ENCODE measurements at regions not wholly inside any gene's neighbourhood (a gene's known extent, or its start where the extent isn't known, plus 50 kb on each side); places are given as distances from the start of the nearest gene placed in this dataset.

DNA sequence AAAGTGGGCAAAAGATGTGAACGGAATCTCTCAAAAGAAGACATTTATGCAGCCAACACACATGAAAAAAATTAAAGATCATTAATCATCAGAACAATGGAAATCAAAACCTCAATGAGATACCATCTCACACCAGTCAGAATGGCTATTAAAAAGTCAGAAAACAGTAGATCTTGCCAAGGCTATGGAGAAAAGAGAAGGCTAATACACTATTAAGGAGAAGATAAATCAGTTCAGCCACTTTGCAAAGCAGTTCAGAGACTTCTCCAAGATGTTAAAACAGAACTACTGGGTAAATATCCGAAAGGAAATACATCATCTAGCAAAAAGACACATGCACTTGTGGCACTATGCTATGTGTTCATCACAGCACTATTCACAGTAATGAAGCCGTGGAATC, 388.2 kb upstream of the LUZP2 start:
- TF ChIP-seq, protein P1, sequence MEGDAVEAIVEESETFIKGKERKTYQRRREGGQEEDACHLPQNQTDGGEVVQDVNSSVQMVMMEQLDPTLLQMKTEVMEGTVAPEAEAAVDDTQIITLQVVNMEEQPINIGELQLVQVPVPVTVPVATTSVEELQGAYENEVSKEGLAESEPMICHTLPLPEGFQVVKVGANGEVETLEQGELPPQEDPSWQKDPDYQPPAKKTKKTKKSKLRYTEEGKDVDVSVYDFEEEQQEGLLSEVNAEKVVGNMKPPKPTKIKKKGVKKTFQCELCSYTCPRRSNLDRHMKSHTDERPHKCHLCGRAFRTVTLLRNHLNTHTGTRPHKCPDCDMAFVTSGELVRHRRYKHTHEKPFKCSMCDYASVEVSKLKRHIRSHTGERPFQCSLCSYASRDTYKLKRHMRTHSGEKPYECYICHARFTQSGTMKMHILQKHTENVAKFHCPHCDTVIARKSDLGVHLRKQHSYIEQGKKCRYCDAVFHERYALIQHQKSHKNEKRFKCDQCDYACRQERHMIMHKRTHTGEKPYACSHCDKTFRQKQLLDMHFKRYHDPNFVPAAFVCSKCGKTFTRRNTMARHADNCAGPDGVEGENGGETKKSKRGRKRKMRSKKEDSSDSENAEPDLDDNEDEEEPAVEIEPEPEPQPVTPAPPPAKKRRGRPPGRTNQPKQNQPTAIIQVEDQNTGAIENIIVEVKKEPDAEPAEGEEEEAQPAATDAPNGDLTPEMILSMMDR (IDR thresholded peaks at IDR 0.05): no peak
- no peak for TF ChIP-seq POLR2A (IDR thresholded peaks at IDR 0.05)
